ENCODE measurements at regions not wholly inside any gene's neighbourhood (a gene's known extent, or its start where the extent isn't known, plus 50 kb on each side); places are given as distances from the start of the nearest gene placed in this dataset.

DNA sequence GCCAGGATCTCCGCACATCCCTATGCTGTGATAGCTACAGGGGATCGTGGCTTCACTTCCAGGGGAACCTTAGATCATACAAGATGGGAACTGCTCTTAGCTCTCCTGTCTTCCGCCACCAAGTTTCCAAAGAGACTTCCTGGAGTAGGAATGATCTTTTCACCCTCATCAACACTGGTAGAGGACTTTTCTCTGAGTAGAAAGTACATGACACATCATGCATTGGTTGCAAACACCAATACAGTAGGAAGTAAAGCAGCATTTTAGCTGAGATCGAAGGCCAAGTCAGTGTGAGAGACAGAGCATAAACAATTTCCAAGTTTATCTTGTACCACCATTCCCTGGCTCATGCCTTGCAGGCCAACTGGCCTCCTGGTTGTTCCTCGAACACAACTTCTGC is 113.1 kb upstream of the NEDD9 start:
- no peaks in the 10 kb centered on the region for H3K36me3 Mint-ChIP-seq (ENCODE audit: low read depth)
- H3K27me3 Mint-ChIP-seq (ENCODE audit: low read depth), result no peaks in the 10 kb centered on the region
- H3K27ac Mint-ChIP-seq (ENCODE audit: unreplicated experiment), result no peak overlapping the region
- H3K9me3 Mint-ChIP-seq (ENCODE audit: low read depth), result peaks cover 9% of the 10 kb centered on the region
- H3K4me3 Mint-ChIP-seq (ENCODE audit: unreplicated experiment), result no peak overlapping the region
- H3K4me1 Mint-ChIP-seq (ENCODE audit: low read depth), result no peaks in the 10 kb centered on the region
- TF ChIP-seq, protein P1, sequence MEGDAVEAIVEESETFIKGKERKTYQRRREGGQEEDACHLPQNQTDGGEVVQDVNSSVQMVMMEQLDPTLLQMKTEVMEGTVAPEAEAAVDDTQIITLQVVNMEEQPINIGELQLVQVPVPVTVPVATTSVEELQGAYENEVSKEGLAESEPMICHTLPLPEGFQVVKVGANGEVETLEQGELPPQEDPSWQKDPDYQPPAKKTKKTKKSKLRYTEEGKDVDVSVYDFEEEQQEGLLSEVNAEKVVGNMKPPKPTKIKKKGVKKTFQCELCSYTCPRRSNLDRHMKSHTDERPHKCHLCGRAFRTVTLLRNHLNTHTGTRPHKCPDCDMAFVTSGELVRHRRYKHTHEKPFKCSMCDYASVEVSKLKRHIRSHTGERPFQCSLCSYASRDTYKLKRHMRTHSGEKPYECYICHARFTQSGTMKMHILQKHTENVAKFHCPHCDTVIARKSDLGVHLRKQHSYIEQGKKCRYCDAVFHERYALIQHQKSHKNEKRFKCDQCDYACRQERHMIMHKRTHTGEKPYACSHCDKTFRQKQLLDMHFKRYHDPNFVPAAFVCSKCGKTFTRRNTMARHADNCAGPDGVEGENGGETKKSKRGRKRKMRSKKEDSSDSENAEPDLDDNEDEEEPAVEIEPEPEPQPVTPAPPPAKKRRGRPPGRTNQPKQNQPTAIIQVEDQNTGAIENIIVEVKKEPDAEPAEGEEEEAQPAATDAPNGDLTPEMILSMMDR (IDR thresholded peaks at IDR 0.05), result no peak
- DNase-seq (ENCODE audit: low spot score), result no peak

DNA sequence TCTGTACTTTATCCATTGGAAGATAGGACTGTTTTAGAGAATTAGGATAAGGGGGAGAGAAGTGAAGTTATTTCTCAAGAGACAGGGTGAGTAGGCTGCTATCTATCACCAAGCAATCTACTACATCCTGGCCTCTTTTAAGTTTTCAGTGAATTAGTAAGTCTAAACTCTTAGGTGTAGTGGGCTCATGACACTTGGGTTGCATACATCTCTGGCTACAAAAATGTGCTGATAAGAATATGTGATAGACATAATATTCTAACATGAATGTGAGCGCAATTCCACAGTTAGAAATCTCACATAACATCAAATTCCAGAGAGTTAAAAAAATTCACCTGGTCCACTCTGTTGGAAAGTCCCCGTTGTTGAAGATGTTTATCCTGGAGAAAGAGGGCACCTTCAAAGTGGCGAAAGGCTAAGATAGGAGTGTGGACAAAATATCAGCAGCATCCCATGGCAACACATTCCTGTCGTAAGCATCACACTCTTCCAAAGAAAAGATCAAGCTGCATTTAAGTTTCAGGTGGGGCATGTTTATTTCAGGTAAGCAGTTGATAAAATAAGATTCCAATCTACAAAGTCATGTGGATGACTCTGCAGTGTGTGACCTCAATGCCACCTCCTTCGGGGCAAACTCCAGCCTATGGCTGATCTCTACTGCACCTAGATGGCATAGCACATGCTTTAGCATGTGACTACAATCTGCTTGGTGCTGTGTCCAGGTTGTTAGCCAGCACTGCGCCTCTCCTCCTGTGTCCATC is 111.7 kb upstream of the NEDD9 start:
- Mint-ChIP-seq H3K27me3 (ENCODE audit: low read depth) (no peaks in the 10 kb centered on the region), H3K36me3 (ENCODE audit: low read depth) (no peaks in the 10 kb centered on the region), H3K4me3 (ENCODE audit: unreplicated experiment) (no peak overlapping the region), H3K27ac (ENCODE audit: unreplicated experiment) (no peak overlapping the region), H3K9me3 (ENCODE audit: low read depth) (peaks cover 9% of the 10 kb centered on the region), H3K4me1 (ENCODE audit: low read depth) (no peaks in the 10 kb centered on the region)
- TF ChIP-seq, protein P1 (IDR thresholded peaks at IDR 0.05), result no peak
- DNase-seq (ENCODE audit: low spot score), result no peak

DNA sequence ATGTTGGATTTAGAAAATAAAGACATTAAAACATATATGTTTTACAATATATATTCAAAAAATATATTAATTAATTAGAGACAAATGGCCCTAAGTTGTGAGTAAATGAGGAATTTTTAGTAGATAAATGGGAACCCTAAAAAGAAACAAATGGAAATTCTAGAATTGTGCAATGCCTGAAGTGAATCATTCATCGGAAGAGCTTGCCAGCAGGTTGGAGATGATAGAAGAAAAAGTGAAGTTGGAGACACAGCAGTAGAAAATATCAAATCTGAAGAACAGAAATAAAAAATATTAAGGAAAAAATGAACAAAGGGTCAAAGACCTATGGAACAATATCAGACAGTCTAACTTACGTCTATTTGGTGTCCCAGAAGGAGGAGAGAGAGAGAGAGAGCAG is 109.4 kb upstream of the NEDD9 start:
- Mint-ChIP-seq H3K27me3 (ENCODE audit: low read depth) (no peaks in the 10 kb centered on the region), H3K36me3 (ENCODE audit: low read depth) (no peaks in the 10 kb centered on the region), H3K4me3 (ENCODE audit: unreplicated experiment) (no peak overlapping the region), H3K27ac (ENCODE audit: unreplicated experiment) (no peak overlapping the region), H3K4me1 (ENCODE audit: low read depth) (no peaks in the 10 kb centered on the region), H3K9me3 (ENCODE audit: low read depth) (peaks cover 3% of the 10 kb centered on the region)
- no peak for DNase-seq (ENCODE audit: low spot score)
- TF ChIP-seq, protein P1 (IDR thresholded peaks at IDR 0.05), result no peak

DNA sequence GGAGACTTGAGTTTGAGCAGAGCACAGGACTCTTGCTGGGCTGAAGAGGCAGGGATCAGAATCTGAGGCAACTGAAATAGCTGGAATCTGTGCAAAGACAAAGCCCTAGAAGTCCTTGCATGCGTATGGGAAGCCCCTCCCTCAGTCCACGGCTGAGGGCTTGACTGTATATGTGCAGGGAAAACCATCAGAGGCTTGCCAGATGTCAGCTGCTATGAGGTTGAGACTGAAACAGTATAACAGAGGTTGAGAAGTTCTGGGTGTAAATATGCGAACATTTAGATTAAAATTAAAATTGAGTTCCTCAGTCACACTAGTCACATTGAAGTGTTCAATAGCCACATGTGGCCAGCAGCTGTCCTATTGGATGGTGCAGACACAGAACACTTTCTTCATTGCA is 108.8 kb upstream of the NEDD9 start:
- Mint-ChIP-seq H3K9me3 (ENCODE audit: low read depth) (peaks cover 3% of the 10 kb centered on the region), H3K36me3 (ENCODE audit: low read depth) (no peaks in the 10 kb centered on the region), H3K27me3 (ENCODE audit: low read depth) (no peaks in the 10 kb centered on the region), H3K4me3 (ENCODE audit: unreplicated experiment) (no peak overlapping the region), H3K27ac (ENCODE audit: unreplicated experiment) (no peak overlapping the region), H3K4me1 (ENCODE audit: low read depth) (no peaks in the 10 kb centered on the region)
- DNase-seq (ENCODE audit: low spot score), result no peak
- TF ChIP-seq, protein P1 (IDR thresholded peaks at IDR 0.05), result no peak

DNA sequence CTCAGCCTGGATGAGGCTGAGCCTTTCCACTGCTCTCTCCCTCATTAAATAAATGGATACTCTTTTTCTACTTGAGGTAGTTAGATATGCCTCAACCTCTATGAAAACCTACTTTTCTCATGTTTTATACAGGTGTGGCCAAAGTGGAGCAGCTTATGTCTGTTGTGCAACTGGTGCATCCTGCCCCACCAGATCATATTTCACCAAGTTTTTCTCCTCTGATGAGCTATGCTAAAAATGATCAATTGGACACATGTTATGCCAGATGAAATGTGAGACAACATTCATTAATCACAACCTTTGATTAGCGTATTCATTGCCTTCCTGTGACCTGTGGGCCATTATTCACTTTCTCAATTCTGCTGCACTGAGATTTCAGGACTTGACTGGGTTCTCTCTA is 106.9 kb upstream of the NEDD9 start:
- Mint-ChIP-seq H3K4me1 (ENCODE audit: low read depth) (no peaks in the 10 kb centered on the region), H3K27ac (ENCODE audit: unreplicated experiment) (no peak overlapping the region), H3K27me3 (ENCODE audit: low read depth) (no peaks in the 10 kb centered on the region), H3K9me3 (ENCODE audit: low read depth) (peaks cover 3% of the 10 kb centered on the region), H3K36me3 (ENCODE audit: low read depth) (no peaks in the 10 kb centered on the region), H3K4me3 (ENCODE audit: unreplicated experiment) (no peak overlapping the region)
- DNase-seq (ENCODE audit: low spot score), result no peak
- TF ChIP-seq, protein P1 (IDR thresholded peaks at IDR 0.05), result no peak

All from chondrocyte (in vitro differentiated cells).